HL-60 (cell line): ENCODE measurements at regions not wholly inside any gene's neighbourhood (a gene's known extent, or its start where the extent isn't known, plus 50 kb on each side); places are given as distances from the start of the nearest gene placed in this dataset.

Source experiments
- CTCF ChIP-seq: IDR thresholded peaks from one replicate; pipeline ENCODE4 v1.5.1; 2011; ENCODE audit warnings: low read length, control low read depth, inconsistent platforms; ENCODE audit not compliant: insufficient read depth
- GABPA ChIP-seq: IDR thresholded peaks from 2 replicates; pipeline ENCODE4 v1.6.1; 2012; ENCODE audit warnings: low read depth
- POLR2AphosphoS5 ChIP-seq: IDR thresholded peaks from 2 replicates; pipeline ENCODE4 v1.6.1; 2012; ENCODE audit warnings: low read depth

GRCh38 chr12:114936148-114937079, 252.4 kb upstream of the TBX3 start:
- TF ChIP-seq CTCF (no peak), POLR2AphosphoS5 (no peak), GABPA (no peak)
